ENCODE measurements at regions not wholly inside any gene's neighbourhood (a gene's known extent, or its start where the extent isn't known, plus 50 kb on each side); places are given as distances from the start of the nearest gene placed in this dataset.
"Not testable (repeated sequence)": the region's sequence is repeated elsewhere in the genome, so short reads cannot be mapped to it uniquely, and the experiment has no call there.

- H3K9me3 ChIP-seq: peaks cover 0 to 61% (median 34%) of the 10 kb centered on the region in 8 donors
- H3K27me3 ChIP-seq (replicated peaks in 1 of 7); H3K4me3 ChIP-seq; H3K27ac ChIP-seq; H3K4me1 ChIP-seq; DNase-seq; H3K36me3 ChIP-seq; intact Hi-C loops (cut with DNase I; ENCODE audit: low total_unique reads): not testable (repeated sequence)
- WGBS, 5 donors: 60 to 67% (median 63%) methylated on average over 6 of the region's 6 CpGs
Observed at GRCh38 chr21:9648947-9649720, 872.2 kb upstream of the TPTE start.

- H3K9me3 ChIP-seq: peaks cover 0 to 69% (median 53%) of the 10 kb centered on the region in 8 donors
- H3K27me3 ChIP-seq (replicated peaks in 1 of 7); H3K27ac ChIP-seq; intact Hi-C loops (cut with DNase I; ENCODE audit: low total_unique reads); H3K4me3 ChIP-seq; H3K4me1 ChIP-seq; DNase-seq; H3K36me3 ChIP-seq: not testable (repeated sequence)
- whole genome bisulfite sequencing, 5 donors: 34 to 58% (median 49%) methylated on average over 2 of the region's 2 CpGs
Observed at GRCh38 chr21:9652819-9653218, 868.6 kb upstream of the TPTE start.

- H3K27ac ChIP-seq; H3K27me3 ChIP-seq (replicated peaks in 1 of 7); DNase-seq; H3K4me1 ChIP-seq; H3K4me3 ChIP-seq; H3K36me3 ChIP-seq; intact Hi-C loops (cut with DNase I; ENCODE audit: low total_unique reads): not testable (repeated sequence)
- peaks cover 0 to 59% (median 48%) of the 10 kb centered on the region in 8 donors for H3K9me3 ChIP-seq
- 85 to 93% (median 88%) methylated on average over 4 of the region's 4 CpGs for WGBS, 5 donors
Observed at GRCh38 chr21:9655221-9655620, 866.2 kb upstream of the TPTE start.

GRCh38 chr21:9656455-9656854 lies 864.9 kb upstream of the TPTE start:
- H3K27ac ChIP-seq; intact Hi-C loops (cut with DNase I; ENCODE audit: low total_unique reads); H3K4me3 ChIP-seq; H3K27me3 ChIP-seq (replicated peaks in 1 of 7); H3K4me1 ChIP-seq; DNase-seq; H3K36me3 ChIP-seq: not testable (repeated sequence)
- 66 to 80% (median 72%) methylated on average over 4 of the region's 4 CpGs for WGBS, 5 donors
- peaks cover 0 to 55% (median 40%) of the 10 kb centered on the region in 8 donors for H3K9me3 ChIP-seq

GRCh38 chr21:9657779-9658178 lies 863.6 kb upstream of the TPTE start:
- intact Hi-C loops (cut with DNase I; ENCODE audit: low total_unique reads); H3K4me1 ChIP-seq; H3K36me3 ChIP-seq; H3K27ac ChIP-seq; DNase-seq; H3K4me3 ChIP-seq; H3K27me3 ChIP-seq (replicated peaks in 1 of 7): not testable (repeated sequence)
- 58 to 73% (median 64%) methylated on average over 5 of the region's 5 CpGs for WGBS, 5 donors
- peaks cover 0 to 52% (median 36%) of the 10 kb centered on the region in 8 donors for H3K9me3 ChIP-seq

- DNase-seq; H3K4me3 ChIP-seq; H3K27ac ChIP-seq; H3K4me1 ChIP-seq; H3K36me3 ChIP-seq; H3K27me3 ChIP-seq (replicated peaks in 1 of 7); intact Hi-C loops (cut with DNase I; ENCODE audit: low total_unique reads): not testable (repeated sequence)
- peaks cover 0 to 37% (median 25%) of the 10 kb centered on the region in 8 donors for H3K9me3 ChIP-seq
- 63 to 77% (median 65%) methylated on average over 5 to 11 of the region's 17 CpGs; no CpG with 5 or more reads in 2 of the 5 donors for WGBS, 5 donors
Observed at GRCh38 chr21:9659877-9660276, 861.5 kb upstream of the TPTE start.

GRCh38 chr21:9663914-9664729 lies 857.3 kb upstream of the TPTE start:
- DNase-seq; intact Hi-C loops (cut with DNase I; ENCODE audit: low total_unique reads); H3K36me3 ChIP-seq: not testable (repeated sequence)

GRCh38 chr21:9675811-9676210 lies 845.6 kb upstream of the TPTE start:
- H3K9me3 ChIP-seq; H3K4me1 ChIP-seq; H3K4me3 ChIP-seq; H3K27me3 ChIP-seq (replicated peaks in 1 of 7); H3K36me3 ChIP-seq; intact Hi-C loops (cut with DNase I; ENCODE audit: low total_unique reads); H3K27ac ChIP-seq: not testable (repeated sequence)
- DNase-seq: peak; percentile 59
- 82 to 85% (median 84%) methylated on average over 7 to 8 of the region's 10 CpGs for WGBS, 5 donors

More at GRCh38 chr21:9663914-9664729, 857.3 kb upstream of the TPTE start:
- H3K4me3 ChIP-seq; H3K9me3 ChIP-seq; H3K27me3 ChIP-seq (replicated peaks in 1 of 7); H3K27ac ChIP-seq; H3K4me1 ChIP-seq: not testable (repeated sequence)
- WGBS, 5 donors: 74 to 92% (median 85%) methylated on average over 7 to 13 of the region's 18 CpGs; no CpG with 5 or more reads in 2 of the 5 donors

- intact Hi-C loops (cut with DNase I; ENCODE audit: low total_unique reads); H3K36me3 ChIP-seq; H3K27me3 ChIP-seq (replicated peaks in 1 of 7); H3K27ac ChIP-seq; H3K4me3 ChIP-seq; H3K4me1 ChIP-seq; H3K9me3 ChIP-seq: not testable (repeated sequence)
- DNase-seq: peak; percentile 48
- 42 to 70% (median 68%) methylated on average over 4 to 7 of the region's 18 CpGs; no CpG with 5 or more reads in 2 of the 5 donors for WGBS, 5 donors
Observed at GRCh38 chr21:9679029-9679428, 842.4 kb upstream of the TPTE start.

- H3K27ac ChIP-seq; DNase-seq; H3K36me3 ChIP-seq; H3K9me3 ChIP-seq; intact Hi-C loops (cut with DNase I; ENCODE audit: low total_unique reads); H3K4me1 ChIP-seq; H3K4me3 ChIP-seq; H3K27me3 ChIP-seq (replicated peaks in 1 of 7): not testable (repeated sequence)
- 81 to 88% (median 82%) methylated on average over 8 to 12 of the region's 14 CpGs; no CpG with 5 or more reads in 2 of the 5 donors for WGBS, 5 donors
Observed at GRCh38 chr21:9688945-9689344, 832.4 kb upstream of the TPTE start.

- H3K27me3 ChIP-seq (replicated peaks in 1 of 7); H3K27ac ChIP-seq; H3K9me3 ChIP-seq; intact Hi-C loops (cut with DNase I; ENCODE audit: low total_unique reads); H3K4me1 ChIP-seq; H3K36me3 ChIP-seq; H3K4me3 ChIP-seq: not testable (repeated sequence)
- 67 to 89% (median 74%) methylated on average over 6 to 7 of the region's 8 CpGs for WGBS, 5 donors
- peak; percentile 54 for DNase-seq
Observed at GRCh38 chr21:9690981-9691380, 830.4 kb upstream of the TPTE start.
